Endothelial cell of umbilical vein (primary cell): ENCODE measurements at regions not wholly inside any gene's neighbourhood (a gene's known extent, or its start where the extent isn't known, plus 50 kb on each side); places are given as distances from the start of the nearest gene placed in this dataset.

Experiments used
- BruUV-seq: library from RNA; stranded (reverse); fragments of 400-500 nt; replicated peaks from 2 replicates; lab custom pipeline; 2021; lab: Mats Ljungman, UMichigan
- CTCF ChIA-PET: fragments of 300-600, 350-600 bp; sonication (Branson Sonifier 250); formaldehyde crosslinking; loops from one replicate; lab custom pipeline; 2021; ENCODE audit warnings: antibody characterized with exemption, inconsistent platforms; lab: Charles Lee
- POLR2A ChIA-PET: fragments of 300-600, 350-600 bp; sonication (Branson Sonifier 250); formaldehyde crosslinking; loops from one replicate; lab custom pipeline; 2021; ENCODE audit warnings: antibody characterized with exemption, inconsistent platforms; lab: Charles Lee
- DNase-seq: peaks from one replicate; pipeline ENCODE4 v3.0.0-alpha.2; 2011; ENCODE audit warnings: low read depth, low spot score
- FAIRE-seq: peaks from 2 replicates; lab custom pipeline; 2011; peaks lifted over from hg19 to GRCh38; lab: Jason Lieb, UNC
- H2AFZ ChIP-seq: 2 replicates; pipeline ENCODE4 v1.6.0; 2012; ENCODE audit warnings: low read depth, low read length, control low read depth, inconsistent platforms
- H3K27ac ChIP-seq: 2 replicates; pipeline ENCODE4 v1.5.1; 2011; ENCODE audit warnings: low read depth, mild to moderate bottlenecking, control low read depth, low read length, moderate library complexity; ENCODE audit not compliant: insufficient read depth
- H3K27me3 ChIP-seq, 2 experiments: 2 replicates each; pipeline versions ENCODE4 v1.6.0 to v1.6.1; 2011; ENCODE audit warnings: low read length in 2 of 2, mixed read lengths in 1 of 2; ENCODE audit not compliant: control insufficient read depth in 2 of 2, insufficient read depth in 2 of 2
- H3K36me3 ChIP-seq, 2 experiments: 2 replicates in 1 of 2; 3 replicates in 1 of 2; pipeline ENCODE4 v1.5.1; 2011; ENCODE audit warnings: low read length in 2 of 2, mild to moderate bottlenecking in 1 of 2, moderate library complexity in 1 of 2; ENCODE audit not compliant: control insufficient read depth in 2 of 2, insufficient read depth in 2 of 2; ENCODE audit errors: extremely low read depth in 1 of 2
- H3K4me1 ChIP-seq: 3 replicates; pipeline ENCODE4 v1.5.1; 2011; ENCODE audit warnings: mild to moderate bottlenecking, low read length; ENCODE audit not compliant: control insufficient read depth, insufficient read depth; ENCODE audit errors: extremely low read depth
- H3K4me2 ChIP-seq: 2 replicates; pipeline ENCODE4 v1.6.1; 2011; ENCODE audit warnings: low read length, control low read depth, mixed read lengths; ENCODE audit not compliant: insufficient read depth
- H3K4me3 ChIP-seq, 3 experiments: fragments of 200-600 bp in 1 of 3; sonication (generic), shearing (Covaris generic) in 1 of 3; replicated peaks in 1 of 3; 2 replicates each; pipeline ENCODE4 v1.5.1; 2011 to 2016; ENCODE audit warnings: control low read depth in 3 of 3, low read length in 3 of 3, mild to moderate bottlenecking in 2 of 3, inconsistent platforms in 1 of 3, low read depth in 1 of 3, moderate library complexity in 1 of 3; ENCODE audit not compliant: insufficient read depth in 1 of 3
- H3K79me2 ChIP-seq: 2 replicates; pipeline ENCODE4 v1.6.0; 2012; ENCODE audit warnings: low read length, inconsistent platforms; ENCODE audit not compliant: control insufficient read depth, insufficient read depth
- H3K9ac ChIP-seq: replicated peaks from 2 replicates; pipeline ENCODE3; 2011; ENCODE audit warnings: low read length, control low read depth; ENCODE audit not compliant: insufficient read depth; ENCODE audit errors: extremely low read depth
- H3K9me1 ChIP-seq: replicated peaks from 3 replicates; pipeline ENCODE4 v1.6.0; 2011; ENCODE audit warnings: mild to moderate bottlenecking, low read length; ENCODE audit not compliant: control insufficient read depth, insufficient read depth; ENCODE audit errors: extremely low read depth
- H3K9me3 ChIP-seq: replicated peaks from 2 replicates; pipeline ENCODE4 v1.5.1; 2012; ENCODE audit warnings: low read length, inconsistent platforms; ENCODE audit not compliant: control insufficient read depth, insufficient read depth
- H4K20me1 ChIP-seq: replicated peaks from 2 replicates; pipeline ENCODE3; 2011; ENCODE audit warnings: mild to moderate bottlenecking, low read length; ENCODE audit not compliant: control insufficient read depth, insufficient read depth; ENCODE audit errors: extremely low read depth
- FOS ChIP-seq: IDR thresholded peaks from 2 replicates; pipeline ENCODE4 v1.6.1; 2011; ENCODE audit warnings: mild to moderate bottlenecking, low read length, moderate library complexity, borderline replicate concordance; ENCODE audit not compliant: insufficient read depth
- GATA2 ChIP-seq: IDR thresholded peaks from 2 replicates; pipeline ENCODE4 v1.7.0; 2011; ENCODE audit warnings: low read depth, mild to moderate bottlenecking, moderate library complexity, mixed read lengths, low read length; ENCODE audit not compliant: insufficient read length, insufficient read depth
- MAX ChIP-seq: IDR thresholded peaks from 2 replicates; pipeline ENCODE4 v1.6.1; 2011; ENCODE audit not compliant: insufficient read depth, insufficient read length
- MYC ChIP-seq: IDR thresholded peaks from one replicate; pipeline ENCODE4 v1.6.1; 2011; ENCODE audit warnings: mild to moderate bottlenecking, low read depth, low read length
- POLR2A ChIP-seq: IDR thresholded peaks from 2 replicates; pipeline ENCODE4 v1.6.1; 2012; ENCODE audit warnings: low read depth, mild to moderate bottlenecking, control low read depth, low read length
- POLR2AphosphoS5 ChIP-seq: IDR thresholded peaks from 2 replicates; pipeline ENCODE4 v1.6.1; 2012; ENCODE audit warnings: low read depth, mild to moderate bottlenecking, control low read depth, low read length, moderate library complexity; ENCODE audit not compliant: insufficient read depth
- dilution Hi-C: fragments of 300-500 bp; cut with MboI; formaldehyde crosslinking; loops from one replicate; pipeline ENCODE4 v1.15.0; 2019; ENCODE audit warnings: low sequenced_read_pairs; ENCODE audit not compliant: extremely low pct_ligation_motif_present
- intact Hi-C: fragments of 100-400 bp; cut with micrococcal nuclease; formaldehyde crosslinking; loops from one replicate; pipeline ENCODE4 v1.10.0; 2022
- TF ChIP-seq, protein P1 (sequence below), 2 donors: IDR thresholded peaks; 1 replicate in 1 of 2; 2 replicates in 1 of 2; pipeline ENCODE4 v1.5.1; 2011; ENCODE audit warnings: low read length in 2 of 2, mild to moderate bottlenecking in 2 of 2, moderate library complexity in 2 of 2, control low read depth in 1 of 2, inconsistent platforms in 1 of 2, low read depth in 1 of 2; ENCODE audit not compliant: insufficient read depth in 1 of 2; ENCODE audit errors: extremely low read depth in 1 of 2

DNA sequence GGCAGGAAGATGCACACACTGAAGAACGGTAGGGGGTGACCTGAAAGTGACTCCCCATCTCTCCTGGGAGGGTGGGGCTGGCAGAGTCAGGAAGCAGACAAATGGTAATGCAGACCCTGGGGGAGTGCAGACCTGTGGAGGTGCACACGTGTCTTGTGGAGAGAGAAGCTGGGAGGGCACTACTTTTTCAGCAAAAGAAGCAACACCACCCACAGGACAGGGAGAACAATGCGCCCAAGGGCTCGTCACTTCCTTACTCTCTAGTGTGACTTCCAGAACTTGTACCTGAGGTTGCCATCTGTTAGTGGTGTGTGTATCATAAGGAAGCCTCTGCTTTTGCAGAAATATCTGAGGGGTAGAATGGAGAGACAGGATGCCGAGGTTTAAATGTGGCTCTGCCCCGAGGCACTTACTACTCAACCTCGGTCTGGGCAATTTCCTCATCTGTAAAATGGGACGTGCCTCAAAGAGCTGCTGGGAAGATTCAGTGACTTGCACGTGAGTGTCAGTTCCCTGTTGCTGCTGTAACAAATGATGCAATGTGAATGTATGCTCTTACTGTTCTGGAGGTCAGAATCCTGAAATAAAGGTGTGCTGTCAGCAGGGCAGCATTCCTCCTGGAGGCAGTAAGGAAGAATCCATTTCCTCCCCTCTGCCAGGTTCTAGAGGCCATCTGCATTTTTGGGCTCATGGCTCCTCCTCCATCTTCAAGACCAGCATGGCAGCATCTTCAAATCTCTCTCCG, 323.4 kb downstream of the SHANK2 start:
- DNase-seq (no peak), FAIRE-seq (no peak)
- Histone ChIP-seq H3K4me3 (no peak overlapping the region), H3K9me3 (peaks cover 4% of the 10 kb centered on the region), H3K9ac (no peak overlapping the region), H3K9me1 (no peaks in the 10 kb centered on the region), H2AFZ (no peak overlapping the region), H3K27me3 (no peaks in the 10 kb centered on the region), H3K27ac (no peak overlapping the region), H3K36me3 (no peaks in the 10 kb centered on the region), H3K4me1 (no peaks in the 10 kb centered on the region), H4K20me1 (no peaks in the 10 kb centered on the region), H3K79me2 (no peaks in the 10 kb centered on the region), H3K4me2 (no peak overlapping the region)
- no TSS peak for BruUV-seq
- ChIA-PET POLR2A (no interaction called here), CTCF (no interaction called here)
- dilution Hi-C loops, result no loop called here
- no peak for TF ChIP-seq MAX
- TF ChIP-seq, protein P1, sequence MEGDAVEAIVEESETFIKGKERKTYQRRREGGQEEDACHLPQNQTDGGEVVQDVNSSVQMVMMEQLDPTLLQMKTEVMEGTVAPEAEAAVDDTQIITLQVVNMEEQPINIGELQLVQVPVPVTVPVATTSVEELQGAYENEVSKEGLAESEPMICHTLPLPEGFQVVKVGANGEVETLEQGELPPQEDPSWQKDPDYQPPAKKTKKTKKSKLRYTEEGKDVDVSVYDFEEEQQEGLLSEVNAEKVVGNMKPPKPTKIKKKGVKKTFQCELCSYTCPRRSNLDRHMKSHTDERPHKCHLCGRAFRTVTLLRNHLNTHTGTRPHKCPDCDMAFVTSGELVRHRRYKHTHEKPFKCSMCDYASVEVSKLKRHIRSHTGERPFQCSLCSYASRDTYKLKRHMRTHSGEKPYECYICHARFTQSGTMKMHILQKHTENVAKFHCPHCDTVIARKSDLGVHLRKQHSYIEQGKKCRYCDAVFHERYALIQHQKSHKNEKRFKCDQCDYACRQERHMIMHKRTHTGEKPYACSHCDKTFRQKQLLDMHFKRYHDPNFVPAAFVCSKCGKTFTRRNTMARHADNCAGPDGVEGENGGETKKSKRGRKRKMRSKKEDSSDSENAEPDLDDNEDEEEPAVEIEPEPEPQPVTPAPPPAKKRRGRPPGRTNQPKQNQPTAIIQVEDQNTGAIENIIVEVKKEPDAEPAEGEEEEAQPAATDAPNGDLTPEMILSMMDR (IDR thresholded peaks at IDR 0.05; ENCODE audit: extremely low read depth in 1 of 2, insufficient read depth in 1 of 2, low read depth in 1 of 2, low read length in 2 of 2), result no peak
- no peak for TF ChIP-seq POLR2AphosphoS5
- TF ChIP-seq FOS, result no peak
- no peak for TF ChIP-seq MYC
- no peak for TF ChIP-seq GATA2
- TF ChIP-seq POLR2A, result no peak
- intact Hi-C loops, result no loop called here
